Hepatocyte (in vitro differentiated cells): ENCODE measurements at regions not wholly inside any gene's neighbourhood (a gene's known extent, or its start where the extent isn't known, plus 50 kb on each side); places are given as distances from the start of the nearest gene placed in this dataset.
"Not testable (repeated sequence)": the region's sequence is repeated elsewhere in the genome, so short reads cannot be mapped to it uniquely, and the experiment has no call there.

ENCODE experiments used
- DNase-seq: peaks from one replicate; pipeline ENCODE4 v3.0.0-alpha.2; 2016; ENCODE audit warnings: low spot score
- H2AFZ ChIP-seq: fragments of 200-600 bp; sonication (generic); 2 replicates; pipeline ENCODE4 v1.6.0; 2016; ENCODE audit warnings: antibody characterized with exemption, mild to moderate bottlenecking
- H3K27ac ChIP-seq: fragments of 200-600 bp; sonication (generic); 2 replicates; pipeline ENCODE4 v1.5.1; 2016; ENCODE audit warnings: mild to moderate bottlenecking
- H3K27me3 ChIP-seq: fragments of 200-600 bp; sonication (generic); 2 replicates; pipeline ENCODE4 v1.6.1; 2016
- H3K36me3 ChIP-seq: fragments of 200-600 bp; sonication (generic); replicated peaks from 2 replicates; pipeline ENCODE4 v1.5.1; 2016; ENCODE audit warnings: low read depth; ENCODE audit not compliant: insufficient read depth
- H3K4me1 ChIP-seq: fragments of 200-600 bp; sonication (generic); 2 replicates; pipeline ENCODE4 v1.5.1; 2016; ENCODE audit warnings: mild to moderate bottlenecking, moderate library complexity; ENCODE audit not compliant: insufficient read depth
- H3K4me2 ChIP-seq: fragments of 200-600 bp; sonication (generic); 2 replicates; pipeline ENCODE4 v1.6.0; 2016
- H3K4me3 ChIP-seq: fragments of 200-600 bp; sonication (generic); 2 replicates; pipeline ENCODE4 v1.5.1; 2016; ENCODE audit warnings: mild to moderate bottlenecking
- H3K79me2 ChIP-seq: fragments of 200-600 bp; sonication (generic); 2 replicates; pipeline ENCODE4 v1.6.0; 2017; ENCODE audit warnings: mild to moderate bottlenecking
- H3K9me2 ChIP-seq: fragments of 200-600 bp; sonication (generic); replicated peaks from 2 replicates; pipeline ENCODE4 v1.6.0; 2017; ENCODE audit warnings: mild to moderate bottlenecking; ENCODE audit not compliant: insufficient read depth
- H3K9me3 ChIP-seq: fragments of 200-600 bp; sonication (generic); 2 replicates; pipeline ENCODE4 v1.5.1; 2016; ENCODE audit warnings: low read depth, mild to moderate bottlenecking
- H4K20me1 ChIP-seq: fragments of 200-600 bp; sonication (generic); 2 replicates; pipeline ENCODE4 v1.6.0; 2016; ENCODE audit warnings: mild to moderate bottlenecking; ENCODE audit not compliant: insufficient read depth, poor library complexity, severe bottlenecking
- CTCF ChIP-seq: fragments of 200-600 bp; sonication (generic); IDR thresholded peaks from 2 replicates; pipeline ENCODE4 v1.5.1; 2016; ENCODE audit warnings: antibody characterized with exemption, mild to moderate bottlenecking; ENCODE audit not compliant: poor library complexity
- EZH2 ChIP-seq: fragments of 200-600 bp; sonication (generic); IDR thresholded peaks from 2 replicates; pipeline ENCODE4 v1.6.1; 2016; ENCODE audit warnings: antibody characterized with exemption, mild to moderate bottlenecking, borderline replicate concordance
- EZH2phosphoT487 ChIP-seq: fragments of 200-600 bp; sonication (generic); IDR thresholded peaks from one replicate; pipeline ENCODE4 v1.6.1; 2018; ENCODE audit warnings: antibody characterized with exemption, mild to moderate bottlenecking, low read depth, moderate library complexity; ENCODE audit not compliant: unreplicated experiment, severe bottlenecking
- WGBS: methylation state at CpG from one replicate; pipeline ENCODE4 v1.1.6; 2016; ENCODE audit warnings: low lambda C conversion rate; ENCODE audit errors: missing lambda C conversion rate; 5-methylcytosine and 5-hydroxymethylcytosine counted together

- H2AFZ ChIP-seq = no peak overlapping the region
- no peak for DNase-seq
- WGBS = 74% methylated on average over 1 of the region's 1 CpG
- H3K27ac ChIP-seq = no peak overlapping the region
- H3K27me3 ChIP-seq = no peaks in the 10 kb centered on the region
- H3K36me3 ChIP-seq = no peaks in the 10 kb centered on the region
- H3K4me3 ChIP-seq = no peak overlapping the region
- H3K4me2 ChIP-seq = no peak overlapping the region
- H3K9me2 ChIP-seq = no peaks in the 10 kb centered on the region
- no peaks in the 10 kb centered on the region for H3K4me1 ChIP-seq
- H3K79me2 ChIP-seq = no peaks in the 10 kb centered on the region
- H3K9me3 ChIP-seq = no peaks in the 10 kb centered on the region
- no peak for TF ChIP-seq CTCF
- no peak for TF ChIP-seq EZH2
- TF ChIP-seq EZH2phosphoT487 = no peak
- no peaks in the 10 kb centered on the region for H4K20me1 ChIP-seq
Observed at GRCh38 chr2:21836719-21837118, 713.0 kb downstream of the TDRD15 start.

- Histone ChIP-seq H3K9me2 (no peaks in the 10 kb centered on the region), H3K4me2 (no peak overlapping the region), H3K27ac (no peak overlapping the region), H3K27me3 (no peaks in the 10 kb centered on the region), H3K4me1 (no peaks in the 10 kb centered on the region), H3K36me3 (no peaks in the 10 kb centered on the region), H2AFZ (no peak overlapping the region), H3K4me3 (no peak overlapping the region), H4K20me1 (no peaks in the 10 kb centered on the region), H3K79me2 (no peaks in the 10 kb centered on the region), H3K9me3 (no peaks in the 10 kb centered on the region)
- 66% methylated on average over 5 of the region's 5 CpGs for WGBS
- no peak for DNase-seq
- TF ChIP-seq EZH2 = no peak
Observed at GRCh38 chr2:21837168-21837960, 713.6 kb downstream of the TDRD15 start.

- H2AFZ ChIP-seq = no peak overlapping the region
- H3K27ac ChIP-seq = no peak overlapping the region
- H4K20me1 ChIP-seq = no peaks in the 10 kb centered on the region
- TF ChIP-seq EZH2 = no peak
- no peak for TF ChIP-seq CTCF
- no peak for TF ChIP-seq EZH2phosphoT487
- H3K36me3 ChIP-seq = no peaks in the 10 kb centered on the region
- H3K27me3 ChIP-seq = no peaks in the 10 kb centered on the region
- H3K4me1 ChIP-seq = no peaks in the 10 kb centered on the region
- no peaks in the 10 kb centered on the region for H3K79me2 ChIP-seq
- no peaks in the 10 kb centered on the region for H3K9me3 ChIP-seq
- WGBS = 65% methylated on average over 3 of the region's 3 CpGs
- no peaks in the 10 kb centered on the region for H3K9me2 ChIP-seq
- H3K4me3 ChIP-seq = no peak overlapping the region
- no peak for DNase-seq
- H3K4me2 ChIP-seq = no peak overlapping the region
Observed at GRCh38 chr2:21841341-21841740, 717.6 kb downstream of the TDRD15 start.

- not testable (repeated sequence) for DNase-seq, H3K27ac ChIP-seq, H3K27me3 ChIP-seq, H2AFZ ChIP-seq, H3K79me2 ChIP-seq, H3K4me2 ChIP-seq, H3K4me3 ChIP-seq, H3K9me3 ChIP-seq, H3K9me2 ChIP-seq, H3K4me1 ChIP-seq, H3K36me3 ChIP-seq, H4K20me1 ChIP-seq
- WGBS = 83% methylated on average over 7 of the region's 7 CpGs
Observed at GRCh38 chr2:21850367-21850766, 726.6 kb downstream of the TDRD15 start.
